ENCODE measurements at regions not wholly inside any gene's neighbourhood (a gene's known extent, or its start where the extent isn't known, plus 50 kb on each side); places are given as distances from the start of the nearest gene placed in this dataset.
A peak's percentile ranks its signal among the peaks of the same experiment; 100 is the strongest.

- no peak overlapping the region for H3K23ac ChIP-seq (ENCODE audit: insufficient read length)
- H4K91ac ChIP-seq (replicated peaks; ENCODE audit: insufficient read length, low read length), result no peak overlapping the region
- no peak overlapping the region for H3K27ac ChIP-seq (ENCODE audit: low read depth, low read length)
- no peak overlapping the region for H3K4me2 ChIP-seq (ENCODE audit: insufficient read depth in 1 of 2, low read depth in 2 of 2, low read length in 2 of 2)
- no peaks in the 10 kb centered on the region for H3K9me3 ChIP-seq (ENCODE audit: insufficient read depth in 2 of 2, low read depth in 1 of 2, low read length in 1 of 2)
- H4K20me1 ChIP-seq (replicated peaks in 1 of 2; ENCODE audit: control insufficient read depth in 1 of 2, insufficient read depth in 2 of 2, low read length in 2 of 2), result peaks cover 0 to 2% of the 10 kb centered on the region in 2 experiments
- DNase-seq (ENCODE audit: low read depth in 1 of 2, low spot score in 2 of 2) (no peak), FAIRE-seq (no peak)
- H3K4me3 ChIP-seq (ENCODE audit: extremely low read depth in 1 of 4, insufficient read depth in 2 of 4, low read depth in 3 of 4, low read length in 4 of 4), result no peak overlapping the region
- H3K27me3 ChIP-seq (replicated peaks in 1 of 4; ENCODE audit: control insufficient read depth in 3 of 4, extremely low read depth in 1 of 4, insufficient read depth in 3 of 4, low read length in 3 of 4), result no peaks in the 10 kb centered on the region
- H2BK20ac ChIP-seq (ENCODE audit: low read length), result no peak overlapping the region
- peaks cover 2% of the 10 kb centered on the region; the same call in 1 of the 2 replicates for H3K23me2 ChIP-seq (ENCODE audit: low read depth, low read length)
- H3K79me1 ChIP-seq (ENCODE audit: low read depth, low read length), result no peaks in the 10 kb centered on the region
- no peak for TF ChIP-seq ASH2L (IDR thresholded peaks at IDR 0.05; ENCODE audit: low read length)
- TF ChIP-seq MAFK (IDR thresholded peaks at IDR 0.05; ENCODE audit: low read depth, low read length), result peak; percentile 84; the same call in 1 of the 2 replicates
- TF ChIP-seq RAD21 (IDR thresholded peaks at IDR 0.05 in 1 of 2, conservative IDR thresholded peaks at IDR 0.05 in 1 of 2; ENCODE audit: low read depth in 2 of 2, low read length in 2 of 2), result peak; percentile 3 to 17; a peak in 1 of 4 replicates
- TF ChIP-seq SRF (IDR thresholded peaks at IDR 0.05; ENCODE audit: low read depth, low read length), result no peak
- no peak; a peak in 1 of 4 replicates for TF ChIP-seq CTCF (IDR thresholded peaks at IDR 0.05; ENCODE audit: control extremely low read depth in 1 of 3, insufficient read depth in 1 of 3, low read depth in 1 of 3, low read length in 3 of 3)
- no peak overlapping the region for H3K14ac ChIP-seq (ENCODE audit: insufficient read length)
- no peak overlapping the region for H3K56ac ChIP-seq (replicated peaks; ENCODE audit: insufficient read length, low read depth, low read length)
- no peak overlapping the region for H3K9ac ChIP-seq (replicated peaks in 1 of 4; ENCODE audit: extremely low read depth in 1 of 4, low read depth in 3 of 4, low read length in 3 of 4)
- POLR2A ChIA-PET (ENCODE audit: partially characterized antibody), result interaction anchor here (1.2 kb wide), 1 partner anchor 12 kb away, joined by 4 read pairs; no protein-coding TSS in a partner anchor
- no peak overlapping the region for H2BK5ac ChIP-seq (ENCODE audit: low read depth, low read length)
- no peaks in the 10 kb centered on the region for H3K79me2 ChIP-seq (ENCODE audit: control insufficient read depth in 1 of 2, insufficient read depth in 2 of 2, low read length in 2 of 2)
- H2AK5ac ChIP-seq (ENCODE audit: low read depth, low read length), result no peak overlapping the region
- no peak overlapping the region for H3K4ac ChIP-seq (replicated peaks; ENCODE audit: insufficient read length, low read depth, low read length)
- no peak overlapping the region for H4K5ac ChIP-seq (ENCODE audit: insufficient read length, low read depth, low read length)
- WGBS, 2 experiments (ENCODE audit: extremely low coverage in 1 of 2, insufficient coverage in 1 of 2, insufficient read length in 1 of 2, insufficient replicate concordance in 2 of 2, low coverage in 1 of 2, low lambda C conversion rate in 2 of 2, missing lambda C conversion rate in 1 of 2), result 100% methylated on average over 1 of the region's 1 CpG; no CpG with 5 or more reads in 1 of the 2 experiments
- no peak overlapping the region for H2BK120ac ChIP-seq (replicated peaks; ENCODE audit: low read depth, low read length)
- H3K36me3 ChIP-seq (ENCODE audit: control insufficient read depth in 2 of 4, insufficient read depth in 4 of 4, low read length in 3 of 4), result no peaks in the 10 kb centered on the region
- CTCF ChIA-PET (ENCODE audit: partially characterized antibody), result interaction anchor here (0.6 to 1.4 kb wide), 3 partner anchors 80 to 754 kb away, joined by 3 to 13 read pairs (median 4); no protein-coding TSS in a partner anchor
- no peak overlapping the region for H2BK15ac ChIP-seq (ENCODE audit: low read length)
- H2BK12ac ChIP-seq (ENCODE audit: low read depth, low read length), result no peak overlapping the region
- no peak overlapping the region for H2AFZ ChIP-seq (ENCODE audit: low read length)
- H3K4me1 ChIP-seq (replicated peaks in 1 of 4; ENCODE audit: control insufficient read depth in 3 of 4, insufficient read depth in 4 of 4, low read length in 3 of 4), result peaks cover 0 to 2% (median under 1%) of the 10 kb centered on the region in 4 experiments; a peak in 2 of 7 replicates
- H4K8ac ChIP-seq (ENCODE audit: extremely low read depth, insufficient read depth, low read length), result no peak overlapping the region
- H3K18ac ChIP-seq (ENCODE audit: extremely low read depth, low read length), result no peak overlapping the region
Observed at GRCh38 chr3:17974206-17974841, 231.9 kb upstream of the TBC1D5 start.

Measured in H1 (cell line).